ENCODE measurements at regions not wholly inside any gene's neighbourhood (a gene's known extent, or its start where the extent isn't known, plus 50 kb on each side); places are given as distances from the start of the nearest gene placed in this dataset.

DNA sequence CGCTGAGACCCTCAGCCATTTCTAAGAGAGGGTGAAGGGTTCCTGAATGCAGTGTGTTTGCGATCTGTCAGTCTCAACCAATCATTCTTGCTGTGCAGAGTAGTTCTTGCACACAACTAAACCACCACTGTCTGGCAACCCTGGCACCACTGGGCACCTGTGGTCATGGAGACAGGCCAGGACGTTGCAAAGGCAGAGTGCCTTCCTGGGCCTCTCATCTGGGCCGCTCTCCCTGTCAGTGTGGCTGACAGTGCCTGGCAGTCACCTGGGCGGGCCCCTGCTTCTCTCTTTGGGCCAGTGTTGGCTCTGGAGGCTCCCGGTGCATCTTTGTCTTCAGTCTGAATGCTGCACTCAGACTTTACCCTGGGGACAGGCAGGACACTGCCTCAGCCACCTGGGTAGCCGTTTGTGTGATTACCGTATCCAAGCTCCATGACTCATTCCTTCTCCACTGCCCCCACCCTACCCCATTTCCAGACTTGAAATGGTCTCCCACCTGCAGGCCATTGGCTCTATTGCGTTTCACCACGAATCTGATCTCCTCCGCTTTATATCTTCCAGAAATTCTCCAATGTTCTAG lies 104.6 kb upstream of the KLF13 start:
- H3K27ac ChIP-seq (ENCODE audit: low read length) = no peak overlapping the region
- H3K9me2 ChIP-seq (ENCODE audit: insufficient read depth, low read length) = no peaks in the 10 kb centered on the region
- no peaks in the 10 kb centered on the region for H3K79me2 ChIP-seq (replicated peaks; ENCODE audit: insufficient read depth, low read length)
- no peak for TF ChIP-seq TAF1 (IDR thresholded peaks at IDR 0.05; ENCODE audit: low read depth)
- TF ChIP-seq MXI1 (conservative IDR thresholded peaks at IDR 0.05; ENCODE audit: poor library complexity, severe bottlenecking) = no peak
- no peak for TF ChIP-seq EP300 (conservative IDR thresholded peaks at IDR 0.05; ENCODE audit: poor library complexity, severe bottlenecking)
- TF ChIP-seq, protein P1, sequence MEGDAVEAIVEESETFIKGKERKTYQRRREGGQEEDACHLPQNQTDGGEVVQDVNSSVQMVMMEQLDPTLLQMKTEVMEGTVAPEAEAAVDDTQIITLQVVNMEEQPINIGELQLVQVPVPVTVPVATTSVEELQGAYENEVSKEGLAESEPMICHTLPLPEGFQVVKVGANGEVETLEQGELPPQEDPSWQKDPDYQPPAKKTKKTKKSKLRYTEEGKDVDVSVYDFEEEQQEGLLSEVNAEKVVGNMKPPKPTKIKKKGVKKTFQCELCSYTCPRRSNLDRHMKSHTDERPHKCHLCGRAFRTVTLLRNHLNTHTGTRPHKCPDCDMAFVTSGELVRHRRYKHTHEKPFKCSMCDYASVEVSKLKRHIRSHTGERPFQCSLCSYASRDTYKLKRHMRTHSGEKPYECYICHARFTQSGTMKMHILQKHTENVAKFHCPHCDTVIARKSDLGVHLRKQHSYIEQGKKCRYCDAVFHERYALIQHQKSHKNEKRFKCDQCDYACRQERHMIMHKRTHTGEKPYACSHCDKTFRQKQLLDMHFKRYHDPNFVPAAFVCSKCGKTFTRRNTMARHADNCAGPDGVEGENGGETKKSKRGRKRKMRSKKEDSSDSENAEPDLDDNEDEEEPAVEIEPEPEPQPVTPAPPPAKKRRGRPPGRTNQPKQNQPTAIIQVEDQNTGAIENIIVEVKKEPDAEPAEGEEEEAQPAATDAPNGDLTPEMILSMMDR (IDR thresholded peaks at IDR 0.05; ENCODE audit: poor library complexity, severe bottlenecking) = no peak
- no peak for TF ChIP-seq RAD21 (conservative IDR thresholded peaks at IDR 0.05)
- TF ChIP-seq POLR2AphosphoS5 (IDR thresholded peaks at IDR 0.05) = no peak
- TF ChIP-seq, protein P2, sequence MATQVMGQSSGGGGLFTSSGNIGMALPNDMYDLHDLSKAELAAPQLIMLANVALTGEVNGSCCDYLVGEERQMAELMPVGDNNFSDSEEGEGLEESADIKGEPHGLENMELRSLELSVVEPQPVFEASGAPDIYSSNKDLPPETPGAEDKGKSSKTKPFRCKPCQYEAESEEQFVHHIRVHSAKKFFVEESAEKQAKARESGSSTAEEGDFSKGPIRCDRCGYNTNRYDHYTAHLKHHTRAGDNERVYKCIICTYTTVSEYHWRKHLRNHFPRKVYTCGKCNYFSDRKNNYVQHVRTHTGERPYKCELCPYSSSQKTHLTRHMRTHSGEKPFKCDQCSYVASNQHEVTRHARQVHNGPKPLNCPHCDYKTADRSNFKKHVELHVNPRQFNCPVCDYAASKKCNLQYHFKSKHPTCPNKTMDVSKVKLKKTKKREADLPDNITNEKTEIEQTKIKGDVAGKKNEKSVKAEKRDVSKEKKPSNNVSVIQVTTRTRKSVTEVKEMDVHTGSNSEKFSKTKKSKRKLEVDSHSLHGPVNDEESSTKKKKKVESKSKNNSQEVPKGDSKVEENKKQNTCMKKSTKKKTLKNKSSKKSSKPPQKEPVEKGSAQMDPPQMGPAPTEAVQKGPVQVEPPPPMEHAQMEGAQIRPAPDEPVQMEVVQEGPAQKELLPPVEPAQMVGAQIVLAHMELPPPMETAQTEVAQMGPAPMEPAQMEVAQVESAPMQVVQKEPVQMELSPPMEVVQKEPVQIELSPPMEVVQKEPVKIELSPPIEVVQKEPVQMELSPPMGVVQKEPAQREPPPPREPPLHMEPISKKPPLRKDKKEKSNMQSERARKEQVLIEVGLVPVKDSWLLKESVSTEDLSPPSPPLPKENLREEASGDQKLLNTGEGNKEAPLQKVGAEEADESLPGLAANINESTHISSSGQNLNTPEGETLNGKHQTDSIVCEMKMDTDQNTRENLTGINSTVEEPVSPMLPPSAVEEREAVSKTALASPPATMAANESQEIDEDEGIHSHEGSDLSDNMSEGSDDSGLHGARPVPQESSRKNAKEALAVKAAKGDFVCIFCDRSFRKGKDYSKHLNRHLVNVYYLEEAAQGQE (IDR thresholded peaks at IDR 0.05; ENCODE audit: borderline replicate concordance) = no peak
- TF ChIP-seq EZH2 (IDR thresholded peaks at IDR 0.05; ENCODE audit: borderline replicate concordance, insufficient read depth, low read length, poor library complexity, severe bottlenecking) = no peak
- no peak for TF ChIP-seq SMC3 (conservative IDR thresholded peaks at IDR 0.05; ENCODE audit: poor library complexity)
- H4K20me1 ChIP-seq (ENCODE audit: insufficient read depth) = no peaks in the 10 kb centered on the region
- no peaks in the 10 kb centered on the region for H3K27me3 ChIP-seq (ENCODE audit: insufficient read depth, low read depth, low read length)
- H3K36me3 ChIP-seq (ENCODE audit: insufficient read depth, low read length) = no peaks in the 10 kb centered on the region
- H3K9me3 ChIP-seq (ENCODE audit: low read length) = no peaks in the 10 kb centered on the region
- no peak overlapping the region for H3K9ac ChIP-seq (ENCODE audit: low read length)
- no peak overlapping the region for H2AFZ ChIP-seq (ENCODE audit: low read depth, low read length)
- H3K4me3 ChIP-seq (ENCODE audit: low read length) = no peak overlapping the region
- no peak overlapping the region for H3K4me2 ChIP-seq (ENCODE audit: low read length)
- H3F3A ChIP-seq (ENCODE audit: insufficient read depth, low read length, poor library complexity, severe bottlenecking) = no peaks in the 10 kb centered on the region

DNA sequence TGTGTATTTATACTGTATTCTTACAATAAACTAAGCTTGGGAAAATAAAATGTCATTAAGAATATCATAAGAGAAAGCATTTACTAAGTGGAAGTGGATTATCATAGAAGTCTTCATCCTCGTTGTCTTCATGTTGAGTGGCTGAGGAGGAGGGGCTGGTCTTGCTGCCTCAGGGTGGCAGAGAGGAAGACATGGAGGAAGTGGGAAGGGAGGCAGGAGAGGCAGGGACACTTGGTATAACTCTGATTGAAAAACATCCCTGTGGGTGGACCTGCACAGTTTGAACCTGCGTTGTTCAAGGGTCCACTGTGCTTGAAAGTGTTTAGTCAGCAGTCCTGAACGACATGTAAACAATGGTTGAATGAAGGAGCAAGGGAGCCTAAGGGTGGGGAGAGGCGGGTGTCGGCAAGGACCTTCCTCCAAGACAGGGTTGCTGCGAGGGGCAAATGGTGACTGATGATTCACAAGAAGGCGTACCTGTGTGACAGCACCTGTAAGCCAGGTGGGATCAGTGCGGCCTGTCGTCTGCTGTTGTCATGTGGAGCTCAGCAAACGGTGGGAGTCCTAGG lies 103.8 kb upstream of the KLF13 start:
- no peak overlapping the region for H3K4me3 ChIP-seq (ENCODE audit: low read length)
- TF ChIP-seq RAD21 (conservative IDR thresholded peaks at IDR 0.05) (no peak), EZH2 (IDR thresholded peaks at IDR 0.05; ENCODE audit: borderline replicate concordance, insufficient read depth, low read length, poor library complexity, severe bottlenecking) (no peak), SMC3 (conservative IDR thresholded peaks at IDR 0.05; ENCODE audit: poor library complexity) (no peak), POLR2AphosphoS5 (IDR thresholded peaks at IDR 0.05) (no peak), MXI1 (conservative IDR thresholded peaks at IDR 0.05; ENCODE audit: poor library complexity, severe bottlenecking) (no peak), EP300 (conservative IDR thresholded peaks at IDR 0.05; ENCODE audit: poor library complexity, severe bottlenecking) (no peak)
- TF ChIP-seq, protein P2 (IDR thresholded peaks at IDR 0.05; ENCODE audit: borderline replicate concordance) = no peak
- H3K79me2 ChIP-seq (replicated peaks; ENCODE audit: insufficient read depth, low read length) = no peaks in the 10 kb centered on the region
- H3K36me3 ChIP-seq (ENCODE audit: insufficient read depth, low read length) = no peaks in the 10 kb centered on the region
- H3F3A ChIP-seq (ENCODE audit: insufficient read depth, low read length, poor library complexity, severe bottlenecking) = no peaks in the 10 kb centered on the region
- no peaks in the 10 kb centered on the region for H3K27me3 ChIP-seq (ENCODE audit: insufficient read depth, low read depth, low read length)
- H3K27ac ChIP-seq (ENCODE audit: low read length) = no peak overlapping the region
- H3K9me2 ChIP-seq (ENCODE audit: insufficient read depth, low read length) = no peaks in the 10 kb centered on the region
- H3K9me3 ChIP-seq (ENCODE audit: low read length) = no peaks in the 10 kb centered on the region
- H3K9ac ChIP-seq (ENCODE audit: low read length) = no peak overlapping the region
- H2AFZ ChIP-seq (ENCODE audit: low read depth, low read length) = no peak overlapping the region
- no peaks in the 10 kb centered on the region for H4K20me1 ChIP-seq (ENCODE audit: insufficient read depth)
- no peak overlapping the region for H3K4me2 ChIP-seq (ENCODE audit: low read length)
